GM18511 (cell line): ENCODE measurements at regions not wholly inside any gene's neighbourhood (a gene's known extent, or its start where the extent isn't known, plus 50 kb on each side); places are given as distances from the start of the nearest gene placed in this dataset.
A peak's percentile ranks its signal among the peaks of the same experiment; 100 is the strongest.

Source experiments
- ATAC-seq: cut with Tn5 transposase; IDR thresholded peaks from one replicate; pipeline ENCODE4 v1.9.1; 2021; ENCODE audit warnings: mild to moderate bottlenecking, moderate library complexity; ENCODE audit not compliant: unreplicated experiment

- ATAC-seq, result no peak
These were observed 516.9 kb upstream of the ZNF608 start for GRCh38 chr5:125263356-125263755.

- ATAC-seq, result no peak
These were observed 519.7 kb upstream of the ZNF608 start for GRCh38 chr5:125266106-125266505.

- ATAC-seq, result no peak
These were observed 521.3 kb upstream of the ZNF608 start for GRCh38 chr5:125267636-125268248.

- no peak for ATAC-seq
These were observed 523.5 kb upstream of the ZNF608 start for GRCh38 chr5:125269926-125270325.

GRCh38 chr5:125272357-125272756 is 525.9 kb upstream of the ZNF608 start:
- ATAC-seq, result peak; percentile 77

- no peak for ATAC-seq
These were observed 527.8 kb upstream of the ZNF608 start for GRCh38 chr5:125274211-125274610.

GRCh38 chr5:125274938-125275724 is 528.7 kb upstream of the ZNF608 start:
- ATAC-seq, result no peak

- no peak for ATAC-seq
These were observed 529.3 kb upstream of the ZNF608 start for GRCh38 chr5:125275725-125276090.

- ATAC-seq, result no peak
These were observed 529.7 kb upstream of the ZNF608 start for GRCh38 chr5:125276096-125276495.

GRCh38 chr5:125277494-125278154 is 531.2 kb upstream of the ZNF608 start:
- no peak for ATAC-seq

GRCh38 chr5:125278711-125279110 is 532.3 kb upstream of the ZNF608 start:
- no peak for ATAC-seq

- ATAC-seq, result no peak
These were observed 535.2 kb upstream of the ZNF608 start for GRCh38 chr5:125281667-125282066.

GRCh38 chr5:125283372-125283771 is 536.9 kb upstream of the ZNF608 start:
- no peak for ATAC-seq

GRCh38 chr5:125286271-125286670 is 539.8 kb upstream of the ZNF608 start:
- ATAC-seq, result no peak

- no peak for ATAC-seq
These were observed 543.2 kb upstream of the ZNF608 start for GRCh38 chr5:125289606-125290005.

GRCh38 chr5:125290935-125291334 is 544.5 kb upstream of the ZNF608 start:
- ATAC-seq, result no peak

- no peak for ATAC-seq
These were observed 545.0 kb upstream of the ZNF608 start for GRCh38 chr5:125291447-125291846.

- no peak for ATAC-seq
These were observed 546.8 kb upstream of the ZNF608 start for GRCh38 chr5:125293223-125293622.

GRCh38 chr5:125293726-125294125 is 547.3 kb upstream of the ZNF608 start:
- no peak for ATAC-seq

- no peak for ATAC-seq
These were observed 548.4 kb upstream of the ZNF608 start for GRCh38 chr5:125294844-125295243.

GRCh38 chr5:125295405-125295872 is 549.0 kb upstream of the ZNF608 start:
- peak; percentile 77 for ATAC-seq

- ATAC-seq, result no peak
These were observed 551.8 kb upstream of the ZNF608 start for GRCh38 chr5:125298258-125298657.
